Esophagus muscularis mucosa (tissue), 4 donors: ENCODE measurements at regions not wholly inside any gene's neighbourhood (a gene's known extent, or its start where the extent isn't known, plus 50 kb on each side); places are given as distances from the start of the nearest gene placed in this dataset.

Experiments
- DNase-seq: peaks from one replicate; pipeline ENCODE4 v3.0.0-alpha.2; 2017; ENCODE audit errors: extremely low spot score
- H3K27ac ChIP-seq, 4 donors: fragments of 200-600 bp; sonication (generic); replicated peaks in 1 of 4; 1 replicate in 3 of 4; 2 replicates in 1 of 4; pipeline ENCODE4 v1.5.1; 2016 to 2019; ENCODE audit warnings: mild to moderate bottlenecking in 1 of 4
- H3K27me3 ChIP-seq, 4 donors: fragments of 200-600 bp; sonication (generic); one replicate each; pipeline versions ENCODE4 v1.5.1 to v1.6.0; 2016 to 2019
- H3K36me3 ChIP-seq, 4 donors: fragments of 200-600 bp; sonication (generic); one replicate each; pipeline ENCODE4 v1.5.1; 2016 to 2019
- H3K4me1 ChIP-seq, 4 donors: fragments of 200-600 bp; sonication (generic); one replicate each; pipeline ENCODE4 v1.5.1; 2016 to 2019
- H3K4me3 ChIP-seq, 4 donors: fragments of 200-600 bp; sonication (generic); 1 replicate in 2 of 4; 2 replicates in 2 of 4; pipeline ENCODE4 v1.5.1; 2016 to 2019; ENCODE audit warnings: mild to moderate bottlenecking in 4 of 4, moderate library complexity in 1 of 4
- H3K9me3 ChIP-seq, 4 donors: fragments of 200-600 bp; sonication (generic); 1 replicate in 3 of 4; 2 replicates in 1 of 4; pipeline ENCODE4 v1.5.1; 2016 to 2019
- EP300 ChIP-seq: sonication (generic); formaldehyde crosslinking; IDR thresholded peaks from one replicate; pipeline ENCODE4 v1.6.1; 2017; ENCODE audit warnings: antibody characterized with exemption
- POLR2A ChIP-seq: fragments of 450-650 bp; IDR thresholded peaks from one replicate; pipeline ENCODE4 v1.6.1; 2017; ENCODE audit warnings: antibody characterized with exemption, moderate library complexity, mild to moderate bottlenecking, low read depth
- POLR2AphosphoS5 ChIP-seq, 2 donors: sonication (generic); formaldehyde crosslinking; IDR thresholded peaks; one replicate each; pipeline ENCODE4 v1.6.1; 2017; ENCODE audit warnings: antibody characterized with exemption in 2 of 2
- WGBS: methylation state at CpG from one replicate; pipeline ENCODE4 v1.1.5; 2018; 5-methylcytosine and 5-hydroxymethylcytosine counted together
- intact Hi-C: fragments of 100-400 bp; cut with DNase I; formaldehyde crosslinking; loops from one replicate; pipeline ENCODE4 v1.15.1; 2023
- TF ChIP-seq, protein P1 (sequence below), 3 experiments: fragments of 200-600 bp in 2 of 3; fragments of 450-650 bp in 1 of 3; sonication (generic) in 2 of 3; IDR thresholded peaks; one replicate each; pipeline ENCODE4 v1.5.1; 2017 to 2019; ENCODE audit warnings: antibody characterized with exemption in 3 of 3, mild to moderate bottlenecking in 2 of 3, moderate library complexity in 1 of 3

GRCh38 chr10:64369885-64370773 lies 848.9 kb downstream of the REEP3 start:
- DNase-seq: no peak
- Histone ChIP-seq H3K36me3 (no peaks in the 10 kb centered on the region), H3K4me3 (no peak overlapping the region), H3K4me1 (no peaks in the 10 kb centered on the region), H3K27me3 (no peaks in the 10 kb centered on the region), H3K27ac (no peak overlapping the region), H3K9me3 (no peaks in the 10 kb centered on the region)
- TF ChIP-seq POLR2A (no peak), EP300 (no peak), POLR2AphosphoS5 (IDR thresholded peaks at IDR 0.05) (no peak)
- TF ChIP-seq, protein P1, sequence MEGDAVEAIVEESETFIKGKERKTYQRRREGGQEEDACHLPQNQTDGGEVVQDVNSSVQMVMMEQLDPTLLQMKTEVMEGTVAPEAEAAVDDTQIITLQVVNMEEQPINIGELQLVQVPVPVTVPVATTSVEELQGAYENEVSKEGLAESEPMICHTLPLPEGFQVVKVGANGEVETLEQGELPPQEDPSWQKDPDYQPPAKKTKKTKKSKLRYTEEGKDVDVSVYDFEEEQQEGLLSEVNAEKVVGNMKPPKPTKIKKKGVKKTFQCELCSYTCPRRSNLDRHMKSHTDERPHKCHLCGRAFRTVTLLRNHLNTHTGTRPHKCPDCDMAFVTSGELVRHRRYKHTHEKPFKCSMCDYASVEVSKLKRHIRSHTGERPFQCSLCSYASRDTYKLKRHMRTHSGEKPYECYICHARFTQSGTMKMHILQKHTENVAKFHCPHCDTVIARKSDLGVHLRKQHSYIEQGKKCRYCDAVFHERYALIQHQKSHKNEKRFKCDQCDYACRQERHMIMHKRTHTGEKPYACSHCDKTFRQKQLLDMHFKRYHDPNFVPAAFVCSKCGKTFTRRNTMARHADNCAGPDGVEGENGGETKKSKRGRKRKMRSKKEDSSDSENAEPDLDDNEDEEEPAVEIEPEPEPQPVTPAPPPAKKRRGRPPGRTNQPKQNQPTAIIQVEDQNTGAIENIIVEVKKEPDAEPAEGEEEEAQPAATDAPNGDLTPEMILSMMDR (IDR thresholded peaks at IDR 0.05): no peak
- WGBS: 72% methylated on average over 1 of the region's 1 CpG
- intact Hi-C loops: no loop called here

GRCh38 chr10:64374346-64374745 lies 853.1 kb downstream of the REEP3 start:
- Histone ChIP-seq H3K4me3 (no peak overlapping the region), H3K36me3 (no peaks in the 10 kb centered on the region), H3K27ac (no peak overlapping the region), H3K27me3 (peaks cover 0 to 7% (median 0%) of the 10 kb centered on the region in 4 donors), H3K4me1 (no peaks in the 10 kb centered on the region), H3K9me3 (no peaks in the 10 kb centered on the region)
- TF ChIP-seq EP300: no peak
- TF ChIP-seq, protein P1 (IDR thresholded peaks at IDR 0.05): no peak
- TF ChIP-seq POLR2AphosphoS5 (IDR thresholded peaks at IDR 0.05): no peak
- TF ChIP-seq POLR2A: no peak
- no peak for DNase-seq
- intact Hi-C loops: no loop called here

DNA sequence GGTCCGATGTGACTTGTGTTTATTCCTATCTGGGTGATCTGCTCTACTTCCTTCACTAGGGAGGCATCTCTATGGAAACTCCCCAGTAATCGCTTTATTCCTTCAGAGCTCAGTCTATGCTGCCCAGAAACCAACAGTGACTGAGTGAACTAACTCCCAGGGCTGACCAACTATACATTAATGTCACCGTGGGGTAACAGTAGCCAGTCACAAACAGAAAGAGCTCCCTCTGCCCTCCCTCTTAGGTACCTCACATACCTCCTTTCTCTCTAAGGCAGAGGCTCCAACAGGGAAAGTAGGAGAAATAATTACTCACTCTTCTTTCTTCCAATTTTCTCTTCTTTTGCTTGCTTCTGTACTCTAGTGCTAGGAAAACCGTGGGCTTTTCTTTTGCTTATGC lies 855.0 kb downstream of the REEP3 start:
- peaks cover 0 to 7% (median 0%) of the 10 kb centered on the region in 4 donors for H3K27me3 ChIP-seq
- H3K4me3 ChIP-seq: no peak overlapping the region
- no peak overlapping the region for H3K27ac ChIP-seq
- H3K4me1 ChIP-seq: no peaks in the 10 kb centered on the region
- intact Hi-C loops: no loop called here
- no peaks in the 10 kb centered on the region for H3K9me3 ChIP-seq
- DNase-seq: no peak
- H3K36me3 ChIP-seq: no peaks in the 10 kb centered on the region
- WGBS: 58% methylated on average over 4 of the region's 4 CpGs
- TF ChIP-seq EP300: no peak
- TF ChIP-seq, protein P1 (IDR thresholded peaks at IDR 0.05): no peak
- no peak for TF ChIP-seq POLR2A
- no peak for TF ChIP-seq POLR2AphosphoS5 (IDR thresholded peaks at IDR 0.05)

DNA sequence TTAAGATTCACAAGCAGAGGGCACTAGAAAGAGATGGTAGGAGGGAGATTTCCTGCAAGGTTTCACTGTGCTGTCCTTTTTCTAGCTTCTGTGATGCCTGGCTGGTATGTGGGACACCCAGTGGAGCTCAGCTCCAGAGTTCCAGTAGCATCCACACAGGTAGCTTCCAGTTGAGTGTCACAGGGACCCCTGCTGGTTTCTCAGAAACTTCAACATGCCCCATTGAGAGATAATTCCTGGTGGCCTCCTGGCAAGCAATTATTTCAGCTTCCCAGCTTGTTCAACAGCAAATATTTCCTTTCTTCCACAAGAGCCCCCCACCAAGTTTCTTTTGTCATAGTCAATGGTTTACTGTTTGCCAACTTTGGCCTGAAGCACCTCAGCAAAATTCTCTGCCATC lies 858.7 kb downstream of the REEP3 start:
- no peak for DNase-seq
- Histone ChIP-seq H3K9me3 (peaks cover 0 to 1% (median 0%) of the 10 kb centered on the region in 4 donors), H3K4me1 (no peaks in the 10 kb centered on the region), H3K36me3 (no peaks in the 10 kb centered on the region), H3K27ac (no peak overlapping the region), H3K4me3 (no peak overlapping the region), H3K27me3 (peaks cover 0 to 7% (median 0%) of the 10 kb centered on the region in 4 donors)
- intact Hi-C loops: no loop called here
- TF ChIP-seq, protein P1 (IDR thresholded peaks at IDR 0.05): no peak
- TF ChIP-seq EP300 (no peak), POLR2AphosphoS5 (IDR thresholded peaks at IDR 0.05) (no peak), POLR2A (no peak)

DNA sequence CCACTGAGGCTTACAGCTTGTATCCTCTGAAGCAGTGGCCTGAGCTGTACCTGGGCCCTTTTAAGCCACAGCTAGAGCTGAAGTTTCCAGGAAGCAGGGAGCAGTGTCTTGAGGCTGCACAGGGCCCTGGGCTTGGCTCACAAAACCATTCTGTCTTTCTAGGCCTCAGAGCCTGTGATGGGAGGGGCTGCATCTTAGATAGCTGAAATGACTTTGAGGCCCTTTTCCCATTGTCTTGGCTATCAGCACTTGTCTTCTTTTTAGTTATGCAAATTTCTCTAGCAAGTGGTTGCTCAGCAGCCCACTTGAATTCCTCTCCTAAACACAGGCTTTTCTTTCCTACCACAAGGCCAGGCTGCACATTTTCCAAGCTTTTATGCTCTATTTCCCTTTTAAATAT lies 864.2 kb downstream of the REEP3 start:
- Histone ChIP-seq H3K4me1 (no peaks in the 10 kb centered on the region), H3K4me3 (no peak overlapping the region), H3K36me3 (no peaks in the 10 kb centered on the region), H3K9me3 (peaks cover 0 to 7% (median 2%) of the 10 kb centered on the region in 4 donors), H3K27ac (no peak overlapping the region), H3K27me3 (no peaks in the 10 kb centered on the region)
- no peak for DNase-seq
- TF ChIP-seq EP300 (no peak), POLR2A (no peak)
- intact Hi-C loops: no loop called here
